ENCODE measurements at regions not wholly inside any gene's neighbourhood (a gene's known extent, or its start where the extent isn't known, plus 50 kb on each side); places are given as distances from the start of the nearest gene placed in this dataset.
"Not testable (repeated sequence)": the region's sequence is repeated elsewhere in the genome, so short reads cannot be mapped to it uniquely, and the experiment has no call there.

GRCh38 chr9:75200892-75201470 is 112.7 kb downstream of the OSTF1 start:
- ChIA-PET CTCF (interaction anchor here (1.0 to 2.3 kb wide), 8 partner anchors 8 to 665 kb away, joined by 3 to 59 read pairs (median 7); no protein-coding TSS in a partner anchor), POLR2A (no interaction called here)
- DNase-seq (ENCODE audit: low read depth, low spot score) (peak; percentile 62), FAIRE-seq (no peak)
- dilution Hi-C loops (cut with MboI; ENCODE audit: extremely low pct_ligation_motif_present, low sequenced_read_pairs), result no loop called here
- H3K4me2 ChIP-seq (ENCODE audit: insufficient read depth, low read length), result no peak overlapping the region
- TF ChIP-seq CTCF (IDR thresholded peaks at IDR 0.05; ENCODE audit: extremely low read depth in 1 of 2, insufficient read depth in 1 of 2, low read depth in 1 of 2, low read length in 2 of 2) (peak in 1 of 2 donors; percentile 37), GATA2 (IDR thresholded peaks at IDR 0.05; ENCODE audit: insufficient read depth, insufficient read length, low read depth, low read length) (no peak)
- H3K36me3 ChIP-seq (ENCODE audit: control insufficient read depth in 2 of 2, extremely low read depth in 1 of 2, insufficient read depth in 2 of 2, low read length in 2 of 2), result no peaks in the 10 kb centered on the region
- H3K9me3 ChIP-seq (replicated peaks; ENCODE audit: control insufficient read depth, insufficient read depth, low read length), result no peaks in the 10 kb centered on the region
- no peak overlapping the region for H2AFZ ChIP-seq (ENCODE audit: low read depth, low read length)
- H3K9me1 ChIP-seq (replicated peaks; ENCODE audit: control insufficient read depth, extremely low read depth, insufficient read depth, low read length), result no peaks in the 10 kb centered on the region
- no peak overlapping the region for H3K9ac ChIP-seq (replicated peaks; ENCODE audit: extremely low read depth, insufficient read depth, low read length)
- no peak overlapping the region for H3K27ac ChIP-seq (ENCODE audit: insufficient read depth, low read depth, low read length)
- peaks cover 0 to 3% of the 10 kb centered on the region in 2 experiments for H3K27me3 ChIP-seq (ENCODE audit: control insufficient read depth in 2 of 2, insufficient read depth in 2 of 2, low read length in 2 of 2)
- intact Hi-C loops (cut with micrococcal nuclease), result loop anchor here (1.0 to 5.0 kb wide), 4 partner anchors 37 to 1501 kb away; no protein-coding TSS in a partner anchor
- no TSS peak for BruUV-seq (replicated peaks)
- no peak overlapping the region for H3K4me3 ChIP-seq (replicated peaks in 1 of 3; ENCODE audit: insufficient read depth in 1 of 3, low read depth in 1 of 3, low read length in 3 of 3)
- no peaks in the 10 kb centered on the region for H3K4me1 ChIP-seq (ENCODE audit: control insufficient read depth, extremely low read depth, insufficient read depth, low read length)
- H4K20me1 ChIP-seq (replicated peaks; ENCODE audit: control insufficient read depth, extremely low read depth, insufficient read depth, low read length), result no peaks in the 10 kb centered on the region
- H3K79me2 ChIP-seq (ENCODE audit: control insufficient read depth, insufficient read depth, low read length), result no peaks in the 10 kb centered on the region

- Histone ChIP-seq H3K4me3 (replicated peaks in 1 of 3; ENCODE audit: insufficient read depth in 1 of 3, low read depth in 1 of 3, low read length in 3 of 3) (no peak overlapping the region), H3K9me3 (replicated peaks; ENCODE audit: control insufficient read depth, insufficient read depth, low read length) (no peaks in the 10 kb centered on the region), H3K9ac (replicated peaks; ENCODE audit: extremely low read depth, insufficient read depth, low read length) (no peak overlapping the region), H3K4me2 (ENCODE audit: insufficient read depth, low read length) (no peak overlapping the region), H4K20me1 (replicated peaks; ENCODE audit: control insufficient read depth, extremely low read depth, insufficient read depth, low read length) (no peaks in the 10 kb centered on the region), H3K79me2 (ENCODE audit: control insufficient read depth, insufficient read depth, low read length) (no peaks in the 10 kb centered on the region), H3K27ac (ENCODE audit: insufficient read depth, low read depth, low read length) (no peak overlapping the region), H3K9me1 (replicated peaks; ENCODE audit: control insufficient read depth, extremely low read depth, insufficient read depth, low read length) (no peaks in the 10 kb centered on the region), H2AFZ (ENCODE audit: low read depth, low read length) (no peak overlapping the region), H3K36me3 (ENCODE audit: control insufficient read depth in 2 of 2, extremely low read depth in 1 of 2, insufficient read depth in 2 of 2, low read length in 2 of 2) (no peaks in the 10 kb centered on the region), H3K4me1 (ENCODE audit: control insufficient read depth, extremely low read depth, insufficient read depth, low read length) (no peaks in the 10 kb centered on the region), H3K27me3 (ENCODE audit: control insufficient read depth in 2 of 2, insufficient read depth in 2 of 2, low read length in 2 of 2) (peaks cover 0 to 3% of the 10 kb centered on the region in 2 experiments)
- POLR2A ChIA-PET, result no interaction called here
- CTCF ChIA-PET, result interaction anchor here (1.0 to 2.3 kb wide), 8 partner anchors 8 to 664 kb away, joined by 3 to 59 read pairs (median 7); no protein-coding TSS in a partner anchor
- DNase-seq (ENCODE audit: low read depth, low spot score), result no peak
- dilution Hi-C loops (cut with MboI; ENCODE audit: extremely low pct_ligation_motif_present, low sequenced_read_pairs), result no loop called here
- intact Hi-C loops (cut with micrococcal nuclease), result loop anchor here (1.0 to 5.0 kb wide), 4 partner anchors 37 to 1501 kb away; no protein-coding TSS in a partner anchor
- BruUV-seq (replicated peaks), result no TSS peak
- no peak for TF ChIP-seq CTCF (IDR thresholded peaks at IDR 0.05; ENCODE audit: extremely low read depth in 1 of 2, insufficient read depth in 1 of 2, low read depth in 1 of 2, low read length in 2 of 2)
- no peak for FAIRE-seq
Measured at GRCh38 chr9:75201480-75202209, 113.3 kb downstream of the OSTF1 start.

- dilution Hi-C loops (cut with MboI; ENCODE audit: extremely low pct_ligation_motif_present, low sequenced_read_pairs); H3K27me3 ChIP-seq (ENCODE audit: control insufficient read depth in 2 of 2, insufficient read depth in 2 of 2, low read length in 2 of 2); H3K9ac ChIP-seq (replicated peaks; ENCODE audit: extremely low read depth, insufficient read depth, low read length); intact Hi-C loops (cut with micrococcal nuclease); H3K4me3 ChIP-seq (replicated peaks in 1 of 3; ENCODE audit: insufficient read depth in 1 of 3, low read depth in 1 of 3, low read length in 3 of 3); H3K4me1 ChIP-seq (ENCODE audit: control insufficient read depth, extremely low read depth, insufficient read depth, low read length); FAIRE-seq; H3K27ac ChIP-seq (ENCODE audit: insufficient read depth, low read depth, low read length); H2AFZ ChIP-seq (ENCODE audit: low read depth, low read length); BruUV-seq (replicated peaks); H3K36me3 ChIP-seq (ENCODE audit: control insufficient read depth in 2 of 2, extremely low read depth in 1 of 2, insufficient read depth in 2 of 2, low read length in 2 of 2); POLR2A ChIA-PET; DNase-seq (ENCODE audit: low read depth, low spot score); CTCF ChIA-PET; H3K4me2 ChIP-seq (ENCODE audit: insufficient read depth, low read length); H3K9me1 ChIP-seq (replicated peaks; ENCODE audit: control insufficient read depth, extremely low read depth, insufficient read depth, low read length); H3K9me3 ChIP-seq (replicated peaks; ENCODE audit: control insufficient read depth, insufficient read depth, low read length); H3K79me2 ChIP-seq (ENCODE audit: control insufficient read depth, insufficient read depth, low read length); H4K20me1 ChIP-seq (replicated peaks; ENCODE audit: control insufficient read depth, extremely low read depth, insufficient read depth, low read length): not testable (repeated sequence)
Measured at GRCh38 chr9:75207997-75208396, 119.7 kb downstream of the OSTF1 start.
